ENCODE measurements at regions not wholly inside any gene's neighbourhood (a gene's known extent, or its start where the extent isn't known, plus 50 kb on each side); places are given as distances from the start of the nearest gene placed in this dataset.
"Not testable (repeated sequence)": the region's sequence is repeated elsewhere in the genome, so short reads cannot be mapped to it uniquely, and the experiment has no call there.

DNA sequence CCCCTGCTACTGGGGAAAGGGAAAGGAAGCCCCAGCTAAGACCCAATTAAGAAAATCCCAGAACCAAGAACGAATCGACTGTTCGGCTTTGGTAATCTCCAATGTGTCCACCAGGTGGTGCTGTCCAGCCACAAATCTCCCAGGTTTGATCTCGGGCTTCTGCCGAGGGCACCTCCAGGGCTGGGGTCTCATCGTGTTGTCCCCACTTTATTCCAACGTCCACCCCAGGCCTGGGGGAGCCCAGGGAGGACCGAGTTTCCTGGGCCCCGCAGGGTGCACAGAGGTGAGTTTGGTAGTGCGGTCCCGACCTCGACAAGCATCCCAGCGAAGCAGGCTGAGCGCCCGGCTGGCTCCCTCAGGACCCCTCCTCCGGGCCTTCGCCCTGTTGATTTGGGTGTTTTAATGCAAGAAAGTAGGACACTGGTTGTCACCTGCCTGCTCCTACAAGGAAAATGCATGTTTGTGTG lies 185.1 kb downstream of the GOLGA6L6 start:
- no peak overlapping the region for H3K27ac ChIP-seq (ENCODE audit: low read depth, low read length)
- DNase-seq (ENCODE audit: low read depth, low spot score), result no peak
- TF ChIP-seq, protein P1, sequence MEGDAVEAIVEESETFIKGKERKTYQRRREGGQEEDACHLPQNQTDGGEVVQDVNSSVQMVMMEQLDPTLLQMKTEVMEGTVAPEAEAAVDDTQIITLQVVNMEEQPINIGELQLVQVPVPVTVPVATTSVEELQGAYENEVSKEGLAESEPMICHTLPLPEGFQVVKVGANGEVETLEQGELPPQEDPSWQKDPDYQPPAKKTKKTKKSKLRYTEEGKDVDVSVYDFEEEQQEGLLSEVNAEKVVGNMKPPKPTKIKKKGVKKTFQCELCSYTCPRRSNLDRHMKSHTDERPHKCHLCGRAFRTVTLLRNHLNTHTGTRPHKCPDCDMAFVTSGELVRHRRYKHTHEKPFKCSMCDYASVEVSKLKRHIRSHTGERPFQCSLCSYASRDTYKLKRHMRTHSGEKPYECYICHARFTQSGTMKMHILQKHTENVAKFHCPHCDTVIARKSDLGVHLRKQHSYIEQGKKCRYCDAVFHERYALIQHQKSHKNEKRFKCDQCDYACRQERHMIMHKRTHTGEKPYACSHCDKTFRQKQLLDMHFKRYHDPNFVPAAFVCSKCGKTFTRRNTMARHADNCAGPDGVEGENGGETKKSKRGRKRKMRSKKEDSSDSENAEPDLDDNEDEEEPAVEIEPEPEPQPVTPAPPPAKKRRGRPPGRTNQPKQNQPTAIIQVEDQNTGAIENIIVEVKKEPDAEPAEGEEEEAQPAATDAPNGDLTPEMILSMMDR (IDR thresholded peaks at IDR 0.05; ENCODE audit: low read depth, low read length), result peak; percentile 47
- ChIA-PET POLR2A (no interaction called here), CTCF (no interaction called here)
- no peaks in the 10 kb centered on the region for H3K27me3 ChIP-seq (ENCODE audit: control insufficient read depth, insufficient read depth, low read length)
- H3K4me3 ChIP-seq (ENCODE audit: low read depth, low read length), result no peak overlapping the region
- peaks cover 73% of the 10 kb centered on the region for H3K9me3 ChIP-seq (ENCODE audit: control insufficient read depth, insufficient read depth, low read length)

DNA sequence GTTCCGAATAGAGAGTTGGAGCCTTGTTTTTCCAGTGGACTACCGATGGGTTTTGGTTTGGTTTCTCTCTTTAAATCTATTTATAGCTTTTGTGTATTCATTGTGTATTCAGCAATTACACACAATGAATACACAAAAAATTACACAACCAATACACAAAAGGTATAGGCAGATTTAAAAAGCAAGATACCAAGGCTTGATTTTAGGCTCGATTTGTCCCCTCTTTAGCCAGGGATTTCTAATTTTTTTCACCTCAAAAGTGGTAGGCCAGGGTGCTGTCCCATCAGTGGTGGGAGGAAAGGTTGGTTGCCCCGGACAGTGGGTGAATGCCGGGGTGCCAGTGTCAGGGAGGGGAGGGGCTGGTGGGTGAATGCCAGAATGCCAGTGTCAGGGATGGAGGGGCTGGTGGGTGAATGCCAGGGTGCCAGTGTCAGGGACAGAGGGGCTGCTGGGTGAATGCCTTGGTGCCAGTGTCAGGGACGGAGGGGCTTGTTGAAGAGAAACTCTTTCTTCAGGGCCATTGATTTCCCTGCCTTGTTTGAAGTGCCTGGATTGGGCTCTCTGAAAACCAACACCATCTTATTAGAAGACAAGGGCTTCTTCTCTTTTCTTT lies 186.2 kb downstream of the GOLGA6L6 start:
- Histone ChIP-seq H3K27me3 (ENCODE audit: control insufficient read depth, insufficient read depth, low read length) (no peaks in the 10 kb centered on the region), H3K27ac (ENCODE audit: low read depth, low read length) (no peak overlapping the region), H3K4me3 (ENCODE audit: low read depth, low read length) (no peak overlapping the region), H3K9me3 (ENCODE audit: control insufficient read depth, insufficient read depth, low read length) (peaks cover 80% of the 10 kb centered on the region)
- POLR2A ChIA-PET, result no interaction called here
- TF ChIP-seq, protein P1 (IDR thresholded peaks at IDR 0.05; ENCODE audit: low read depth, low read length), result no peak
- no peak for DNase-seq (ENCODE audit: low read depth, low spot score)
- CTCF ChIA-PET, result no interaction called here

DNA sequence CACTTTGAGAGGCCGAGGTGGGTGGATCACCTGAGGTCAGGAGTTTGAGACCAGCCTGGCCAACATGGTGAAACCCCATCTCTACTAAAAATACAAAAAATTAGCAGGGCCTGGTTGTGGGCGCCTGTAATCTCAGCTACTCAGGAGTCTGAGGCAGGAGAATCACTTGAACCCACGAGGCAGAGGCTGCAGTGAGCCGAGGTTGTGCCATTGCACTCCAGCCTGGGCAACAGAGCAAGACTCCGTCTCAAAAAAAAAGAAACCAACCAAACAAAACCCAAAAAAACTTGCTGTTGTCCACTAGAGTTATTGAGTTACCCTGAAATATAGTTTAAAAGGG lies 186.7 kb downstream of the GOLGA6L6 start:
- H3K4me3 ChIP-seq (ENCODE audit: low read depth, low read length); CTCF ChIA-PET; POLR2A ChIA-PET; H3K27me3 ChIP-seq (ENCODE audit: control insufficient read depth, insufficient read depth, low read length); H3K27ac ChIP-seq (ENCODE audit: low read depth, low read length); DNase-seq (ENCODE audit: low read depth, low spot score): not testable (repeated sequence)
- H3K9me3 ChIP-seq (ENCODE audit: control insufficient read depth, insufficient read depth, low read length), result peaks cover 85% of the 10 kb centered on the region

DNA sequence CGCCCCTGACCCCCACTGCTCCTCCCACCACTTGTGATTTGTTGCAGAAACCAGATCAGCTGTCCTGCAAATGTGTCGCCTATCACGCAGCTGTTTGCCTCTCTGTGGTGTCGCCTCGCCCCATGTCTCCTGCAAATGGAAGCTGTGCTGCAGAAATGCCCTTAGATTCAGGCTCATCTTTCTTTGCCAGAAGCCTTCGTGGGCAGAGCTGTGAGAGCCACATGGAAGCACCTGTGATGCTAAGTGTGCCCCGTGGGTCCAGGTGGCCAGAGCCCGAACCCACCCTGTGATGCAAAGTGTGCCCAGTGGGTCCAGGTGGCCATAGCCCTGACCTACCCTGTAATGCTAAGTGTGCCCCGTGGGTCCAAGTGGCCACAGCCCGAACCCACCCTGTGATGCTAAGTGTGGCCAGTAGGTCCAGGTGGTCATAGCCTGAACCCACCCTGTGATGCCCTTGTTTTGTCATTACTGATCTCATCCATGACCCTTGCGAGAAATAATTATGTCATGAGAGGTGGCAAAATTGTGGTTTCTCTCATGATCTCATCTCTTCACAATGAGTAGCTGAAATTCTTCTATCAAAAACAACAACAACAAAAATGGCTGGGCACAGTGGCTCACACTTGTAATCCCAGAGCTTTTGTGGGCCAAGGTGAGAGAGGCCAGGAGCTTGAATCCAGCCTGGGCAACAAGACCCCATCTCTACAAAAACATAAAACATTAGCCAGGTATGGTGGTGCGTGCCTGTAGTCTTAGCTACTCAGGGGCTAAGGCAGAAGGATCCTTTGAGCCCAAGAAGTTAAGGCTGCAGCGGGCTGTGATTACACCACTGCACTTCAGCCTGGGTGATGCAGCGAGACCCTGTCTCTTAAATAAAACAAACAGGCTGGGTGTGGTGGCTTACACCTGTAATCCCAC lies 187.4 kb downstream of the GOLGA6L6 start:
- Histone ChIP-seq H3K27ac (ENCODE audit: low read depth, low read length) (no peak overlapping the region), H3K27me3 (ENCODE audit: control insufficient read depth, insufficient read depth, low read length) (no peaks in the 10 kb centered on the region), H3K4me3 (ENCODE audit: low read depth, low read length) (no peak overlapping the region), H3K9me3 (ENCODE audit: control insufficient read depth, insufficient read depth, low read length) (peaks cover 92% of the 10 kb centered on the region)
- ChIA-PET CTCF (no interaction called here), POLR2A (no interaction called here)
- TF ChIP-seq, protein P1 (IDR thresholded peaks at IDR 0.05; ENCODE audit: low read depth, low read length), result no peak
- DNase-seq (ENCODE audit: low read depth, low spot score), result no peak

DNA sequence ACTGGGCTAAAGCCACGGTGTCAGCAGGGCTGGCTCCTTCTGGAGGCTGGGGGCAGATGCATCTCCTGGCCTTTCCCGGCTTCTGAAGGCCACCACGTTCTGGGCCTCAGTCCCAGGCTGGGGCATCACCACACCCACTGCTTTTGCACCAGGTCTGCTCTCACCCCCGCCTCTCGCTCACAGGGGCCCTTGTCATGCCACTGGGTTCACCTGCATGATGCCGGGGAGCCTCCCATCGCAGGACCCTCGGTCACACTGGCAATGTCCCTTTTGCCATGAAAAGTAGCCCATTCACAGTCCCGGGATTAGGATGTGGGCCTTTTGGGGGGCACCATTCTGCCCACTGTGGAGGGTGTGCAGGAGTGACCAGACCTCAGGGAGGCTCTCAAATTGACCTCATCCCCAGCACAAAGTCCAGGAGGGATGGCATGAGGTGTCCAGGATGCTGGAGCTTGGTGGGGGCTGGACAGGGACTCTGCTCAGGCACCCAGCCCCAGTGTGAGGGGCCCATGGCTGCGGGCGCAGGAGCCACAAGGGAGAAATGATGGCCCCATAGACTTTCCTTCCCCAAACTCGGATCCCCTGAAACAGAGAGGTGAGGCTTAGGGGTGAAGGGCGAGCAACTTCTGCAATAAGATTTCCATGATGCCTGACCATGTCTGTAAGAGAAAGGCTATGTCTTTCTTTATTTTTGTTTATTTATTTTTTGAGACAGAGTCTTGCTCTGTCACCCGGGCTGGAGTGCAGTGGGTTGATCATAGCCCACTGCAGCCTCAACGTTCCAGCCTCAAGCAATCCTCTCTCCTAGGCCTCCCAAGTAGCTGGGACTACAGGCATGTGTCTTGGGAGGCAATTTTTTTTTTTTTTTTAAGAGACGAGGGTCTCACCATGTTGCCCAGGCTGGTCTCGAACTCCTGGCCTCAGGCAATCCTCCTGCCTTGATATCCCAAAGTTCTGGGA lies 189.1 kb downstream of the GOLGA6L6 start:
- CTCF ChIA-PET, result interaction anchor here (0.7 kb wide), 1 partner anchor 1946 kb away, joined by 3 read pairs; no protein-coding TSS in a partner anchor
- no peak for DNase-seq (ENCODE audit: low read depth, low spot score)

More for the DNA sequence above, 189.1 kb downstream of the GOLGA6L6 start:
- TF ChIP-seq, protein P1 (IDR thresholded peaks at IDR 0.05; ENCODE audit: low read depth, low read length), result no peak
- H3K27me3 ChIP-seq (ENCODE audit: control insufficient read depth, insufficient read depth, low read length), result no peaks in the 10 kb centered on the region
- POLR2A ChIA-PET, result no interaction called here
- H3K9me3 ChIP-seq (ENCODE audit: control insufficient read depth, insufficient read depth, low read length), result peaks cover 94% of the 10 kb centered on the region
- no peak overlapping the region for H3K27ac ChIP-seq (ENCODE audit: low read depth, low read length)
- H3K4me3 ChIP-seq (ENCODE audit: low read depth, low read length), result no peak overlapping the region

Data from AG04450 (cell line).